ENCODE measurements at regions not wholly inside any gene's neighbourhood (a gene's known extent, or its start where the extent isn't known, plus 50 kb on each side); places are given as distances from the start of the nearest gene placed in this dataset.

- Histone ChIP-seq H3K4me3 (ENCODE audit: control insufficient read depth in 1 of 2, extremely low read depth in 1 of 2, low read length in 1 of 2) (no peak overlapping the region), H3K27me3 (replicated peaks in 1 of 2; ENCODE audit: control insufficient read depth in 2 of 2, extremely low read depth in 1 of 2, insufficient read depth in 2 of 2, low read length in 1 of 2) (peaks cover 0 to 3% of the 10 kb centered on the region in 2 experiments), H3K9me3 (no peaks in the 10 kb centered on the region), H3K4me1 (ENCODE audit: control insufficient read depth in 1 of 2, extremely low read depth in 1 of 2, insufficient read depth in 2 of 2, low read length in 2 of 2) (no peaks in the 10 kb centered on the region), H3K27ac (ENCODE audit: low read length) (no peak overlapping the region), H3K36me3 (ENCODE audit: control insufficient read depth in 2 of 2, extremely low read depth in 1 of 2, insufficient read depth in 1 of 2, low read length in 1 of 2) (no peaks in the 10 kb centered on the region)
- CTCF ChIA-PET, result no interaction called here
- 87% methylated on average over 4 of the region's 13 CpGs for WGBS (ENCODE audit: insufficient coverage)
- POLR2A ChIA-PET, result no interaction called here
- no peak for DNase-seq
- Mint-ChIP-seq H3K36me3 (no peaks in the 10 kb centered on the region), H3K4me1 (no peaks in the 10 kb centered on the region), H3K27me3 (peaks cover 11 to 31% of the 10 kb centered on the region in 2 donors), H3K9me3 (no peaks in the 10 kb centered on the region), H3K27ac (no peak overlapping the region), H3K4me3 (no peak overlapping the region)
- no peak for ATAC-seq (replicated peaks in 1 of 4)
These were observed 145.7 kb downstream of the MAGEB17 start for GRCh38 chrX:16312761-16313623.

DNA sequence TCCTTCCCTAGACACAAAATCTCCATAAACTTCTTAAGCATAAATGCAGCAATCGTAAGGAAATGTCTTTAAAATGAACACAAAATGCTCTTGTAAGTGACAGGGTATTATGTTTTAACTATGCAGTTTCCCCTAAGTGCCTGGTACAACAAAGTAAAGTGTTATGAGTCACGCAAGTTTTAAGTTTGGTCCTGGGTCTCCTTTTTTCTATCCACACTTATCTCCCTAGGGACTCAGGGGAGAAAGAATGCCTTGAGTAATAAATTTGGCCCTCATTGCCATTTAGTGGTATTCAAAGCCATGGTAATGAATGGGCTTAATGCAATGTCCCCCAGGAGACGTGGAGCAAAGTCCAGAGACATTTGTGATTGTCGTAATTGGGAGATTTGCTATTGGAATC is 149.1 kb downstream of the MAGEB17 start:
- no peaks in the 10 kb centered on the region for H3K4me1 Mint-ChIP-seq
- no peaks in the 10 kb centered on the region for H3K36me3 ChIP-seq (ENCODE audit: control insufficient read depth in 2 of 2, extremely low read depth in 1 of 2, insufficient read depth in 1 of 2, low read length in 1 of 2)
- no peak overlapping the region for H3K27ac Mint-ChIP-seq
- H3K4me3 ChIP-seq (ENCODE audit: control insufficient read depth in 1 of 2, extremely low read depth in 1 of 2, low read length in 1 of 2), result no peak overlapping the region
- H3K9me3 Mint-ChIP-seq, result no peaks in the 10 kb centered on the region
- DNase-seq, result no peak
- WGBS (ENCODE audit: insufficient coverage), result no CpG with 5 or more reads among the region's 4 CpGs
- no peak overlapping the region for H3K27ac ChIP-seq (ENCODE audit: low read length)
- no peak overlapping the region for H3K4me3 Mint-ChIP-seq
- POLR2A ChIA-PET, result no interaction called here
- H3K36me3 Mint-ChIP-seq, result no peaks in the 10 kb centered on the region
- no peaks in the 10 kb centered on the region for H3K9me3 ChIP-seq
- ATAC-seq (replicated peaks in 1 of 4), result no peak
- CTCF ChIA-PET, result interaction anchor here in 1 of 2 donors (0.5 kb wide), 1 partner anchor 251 kb away, joined by 4 read pairs; no protein-coding TSS in a partner anchor
- H3K27me3 ChIP-seq (replicated peaks in 1 of 2; ENCODE audit: control insufficient read depth in 2 of 2, extremely low read depth in 1 of 2, insufficient read depth in 2 of 2, low read length in 1 of 2), result peaks cover 0 to 3% of the 10 kb centered on the region in 2 experiments
- H3K4me1 ChIP-seq (ENCODE audit: control insufficient read depth in 1 of 2, extremely low read depth in 1 of 2, insufficient read depth in 2 of 2, low read length in 2 of 2), result no peaks in the 10 kb centered on the region
- H3K27me3 Mint-ChIP-seq, result peaks cover 8 to 21% of the 10 kb centered on the region in 2 donors

GRCh38 chrX:16319929-16320328 is 152.6 kb downstream of the MAGEB17 start:
- Mint-ChIP-seq H3K27ac (no peak overlapping the region), H3K27me3 (peaks cover 3 to 8% of the 10 kb centered on the region in 2 donors), H3K9me3 (no peaks in the 10 kb centered on the region), H3K4me3 (no peak overlapping the region), H3K36me3 (no peaks in the 10 kb centered on the region), H3K4me1 (no peaks in the 10 kb centered on the region)
- ATAC-seq (replicated peaks in 1 of 4), result no peak
- Histone ChIP-seq H3K4me3 (ENCODE audit: control insufficient read depth in 1 of 2, extremely low read depth in 1 of 2, low read length in 1 of 2) (no peak overlapping the region), H3K27ac (ENCODE audit: low read length) (no peak overlapping the region), H3K36me3 (ENCODE audit: control insufficient read depth in 2 of 2, extremely low read depth in 1 of 2, insufficient read depth in 1 of 2, low read length in 1 of 2) (no peaks in the 10 kb centered on the region), H3K9me3 (no peaks in the 10 kb centered on the region), H3K27me3 (replicated peaks in 1 of 2; ENCODE audit: control insufficient read depth in 2 of 2, extremely low read depth in 1 of 2, insufficient read depth in 2 of 2, low read length in 1 of 2) (no peaks in the 10 kb centered on the region), H3K4me1 (ENCODE audit: control insufficient read depth in 1 of 2, extremely low read depth in 1 of 2, insufficient read depth in 2 of 2, low read length in 2 of 2) (no peaks in the 10 kb centered on the region)
- ChIA-PET POLR2A (no interaction called here), CTCF (no interaction called here)
- no CpG with 5 or more reads among the region's 2 CpGs for WGBS (ENCODE audit: insufficient coverage)
- no peak for DNase-seq

DNA sequence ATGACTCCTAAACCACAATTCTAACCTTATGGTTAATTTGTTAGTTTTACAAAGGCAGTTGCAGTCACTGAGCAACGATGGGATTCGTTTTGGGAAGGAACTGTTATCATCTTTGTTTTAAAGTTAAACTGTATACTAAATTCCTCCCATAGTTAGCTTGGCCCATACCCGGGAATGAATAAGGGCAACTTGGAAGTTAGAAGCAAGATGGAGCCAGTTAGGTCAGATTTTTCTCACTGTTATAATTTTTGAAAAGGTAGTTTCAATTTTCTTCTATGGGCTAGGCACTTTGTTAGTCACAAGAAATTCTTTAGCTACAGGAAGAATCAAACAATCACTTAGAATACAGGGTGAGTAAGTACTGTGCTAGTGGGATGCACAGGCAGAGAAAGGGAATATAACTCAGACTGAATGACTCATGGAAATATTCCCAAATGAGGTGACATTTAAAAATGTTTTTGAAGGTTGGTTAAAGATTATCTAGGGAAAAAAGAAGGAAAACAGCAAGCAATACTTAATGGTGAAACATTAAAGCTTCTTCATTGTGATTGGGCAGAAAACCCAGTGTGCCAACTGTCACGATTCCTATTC is 153.6 kb downstream of the MAGEB17 start:
- Mint-ChIP-seq H3K27ac (no peak overlapping the region), H3K4me1 (no peaks in the 10 kb centered on the region), H3K27me3 (peaks cover 3 to 8% of the 10 kb centered on the region in 2 donors), H3K36me3 (no peaks in the 10 kb centered on the region), H3K4me3 (no peak overlapping the region), H3K9me3 (no peaks in the 10 kb centered on the region)
- DNase-seq (no peak), ATAC-seq (replicated peaks in 1 of 4) (no peak)
- H3K4me3 ChIP-seq (ENCODE audit: control insufficient read depth in 1 of 2, extremely low read depth in 1 of 2, low read length in 1 of 2), result no peak overlapping the region
- H3K36me3 ChIP-seq (ENCODE audit: control insufficient read depth in 2 of 2, extremely low read depth in 1 of 2, insufficient read depth in 1 of 2, low read length in 1 of 2), result no peaks in the 10 kb centered on the region
- no CpG with 5 or more reads among the region's 4 CpGs for WGBS (ENCODE audit: insufficient coverage)
- H3K27ac ChIP-seq (ENCODE audit: low read length), result no peak overlapping the region
- ChIA-PET POLR2A (no interaction called here), CTCF (no interaction called here)
- H3K4me1 ChIP-seq (ENCODE audit: control insufficient read depth in 1 of 2, extremely low read depth in 1 of 2, insufficient read depth in 2 of 2, low read length in 2 of 2), result no peaks in the 10 kb centered on the region
- no peaks in the 10 kb centered on the region for H3K9me3 ChIP-seq
- H3K27me3 ChIP-seq (replicated peaks in 1 of 2; ENCODE audit: control insufficient read depth in 2 of 2, extremely low read depth in 1 of 2, insufficient read depth in 2 of 2, low read length in 1 of 2), result no peaks in the 10 kb centered on the region

DNA sequence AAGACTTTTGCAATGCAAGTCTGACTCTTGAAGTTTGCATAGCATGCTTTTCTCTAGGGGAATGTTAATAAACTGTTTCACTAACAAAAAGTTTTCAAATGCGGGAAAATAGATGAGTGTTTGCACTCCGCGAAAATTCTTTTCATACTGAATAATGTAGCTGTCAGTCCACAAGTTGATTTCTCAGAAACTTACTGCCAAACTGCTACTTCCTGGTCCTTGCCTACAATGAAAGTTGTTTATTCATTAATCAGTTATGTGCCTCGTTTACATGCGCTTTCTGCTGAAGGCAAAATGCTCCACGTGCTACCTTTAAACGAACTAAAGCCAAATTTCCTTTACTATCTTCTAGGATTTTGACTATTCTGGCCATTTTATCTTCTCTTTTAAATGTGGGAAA is 166.2 kb downstream of the MAGEB17 start:
- ChIA-PET POLR2A (no interaction called here), CTCF (no interaction called here)
- no peaks in the 10 kb centered on the region for H3K27me3 ChIP-seq (replicated peaks in 1 of 2; ENCODE audit: control insufficient read depth in 2 of 2, extremely low read depth in 1 of 2, insufficient read depth in 2 of 2, low read length in 1 of 2)
- no peaks in the 10 kb centered on the region for H3K4me1 ChIP-seq (ENCODE audit: control insufficient read depth in 1 of 2, extremely low read depth in 1 of 2, insufficient read depth in 2 of 2, low read length in 2 of 2)
- no CpG with 5 or more reads among the region's 7 CpGs for WGBS (ENCODE audit: insufficient coverage)
- Mint-ChIP-seq H3K4me3 (no peak overlapping the region), H3K4me1 (no peaks in the 10 kb centered on the region), H3K27me3 (no peaks in the 10 kb centered on the region), H3K36me3 (no peaks in the 10 kb centered on the region), H3K9me3 (no peaks in the 10 kb centered on the region), H3K27ac (no peak overlapping the region)
- H3K36me3 ChIP-seq (ENCODE audit: control insufficient read depth in 2 of 2, extremely low read depth in 1 of 2, insufficient read depth in 1 of 2, low read length in 1 of 2), result no peaks in the 10 kb centered on the region
- H3K4me3 ChIP-seq (ENCODE audit: control insufficient read depth in 1 of 2, extremely low read depth in 1 of 2, low read length in 1 of 2), result no peak overlapping the region
- H3K9me3 ChIP-seq, result peaks cover 2% of the 10 kb centered on the region
- H3K27ac ChIP-seq (ENCODE audit: low read length), result no peak overlapping the region
- ATAC-seq (replicated peaks in 1 of 4) (no peak), DNase-seq (no peak)

DNA sequence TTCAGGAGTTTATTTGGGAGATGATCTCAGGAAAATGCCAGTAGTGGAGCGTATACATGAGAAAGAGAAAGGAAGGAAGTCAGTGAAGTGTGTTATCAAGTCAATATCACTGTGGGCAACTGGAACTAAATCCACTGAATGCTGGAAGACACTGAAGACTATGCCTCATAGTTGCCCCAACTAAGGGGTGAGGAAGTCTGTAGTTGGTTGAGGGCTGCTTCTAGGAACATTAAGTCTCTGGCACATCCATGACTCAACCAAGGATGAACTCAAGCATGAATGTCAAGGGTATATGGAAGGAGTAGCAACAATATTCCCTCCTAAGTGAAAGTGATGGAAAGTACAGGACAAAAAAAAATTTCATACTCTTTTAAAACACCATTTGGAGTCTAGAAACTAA is 167.9 kb downstream of the MAGEB17 start:
- no peak overlapping the region for H3K27ac Mint-ChIP-seq
- H3K4me3 Mint-ChIP-seq, result no peak overlapping the region
- no peak overlapping the region for H3K4me3 ChIP-seq (ENCODE audit: control insufficient read depth in 1 of 2, extremely low read depth in 1 of 2, low read length in 1 of 2)
- H3K4me1 ChIP-seq (ENCODE audit: control insufficient read depth in 1 of 2, extremely low read depth in 1 of 2, insufficient read depth in 2 of 2, low read length in 2 of 2), result no peaks in the 10 kb centered on the region
- ChIA-PET POLR2A (no interaction called here), CTCF (no interaction called here)
- H3K36me3 Mint-ChIP-seq, result no peaks in the 10 kb centered on the region
- H3K9me3 Mint-ChIP-seq, result no peaks in the 10 kb centered on the region
- H3K27ac ChIP-seq (ENCODE audit: low read length), result no peak overlapping the region
- WGBS (ENCODE audit: insufficient coverage), result 43% methylated on average over 1 of the region's 1 CpG
- H3K4me1 Mint-ChIP-seq, result no peaks in the 10 kb centered on the region
- H3K27me3 Mint-ChIP-seq, result no peaks in the 10 kb centered on the region
- H3K27me3 ChIP-seq (replicated peaks in 1 of 2; ENCODE audit: control insufficient read depth in 2 of 2, extremely low read depth in 1 of 2, insufficient read depth in 2 of 2, low read length in 1 of 2), result no peaks in the 10 kb centered on the region
- no peak for ATAC-seq (replicated peaks in 1 of 4)
- H3K36me3 ChIP-seq (ENCODE audit: control insufficient read depth in 2 of 2, extremely low read depth in 1 of 2, insufficient read depth in 1 of 2, low read length in 1 of 2), result no peaks in the 10 kb centered on the region
- peaks cover 2% of the 10 kb centered on the region for H3K9me3 ChIP-seq
- DNase-seq, result no peak
